K562 (cell line): ENCODE measurements at regions not wholly inside any gene's neighbourhood (a gene's known extent, or its start where the extent isn't known, plus 50 kb on each side); places are given as distances from the start of the nearest gene placed in this dataset.

Experiments
- ATF3 ChIP-seq, 2 experiments: fragments of 450-650 bp in 1 of 2; sonication (generic) in 1 of 2; formaldehyde crosslinking in 1 of 2; IDR thresholded peaks in 1 of 2; conservative IDR thresholded peaks in 1 of 2; 2 replicates each; pipeline versions ENCODE4 v1.6.1 to v1.8.1; 2016 to 2023; ENCODE audit warnings: mild to moderate bottlenecking in 2 of 2, moderate library complexity in 2 of 2, inconsistent platforms in 1 of 2, missing genetic modification reagents in 1 of 2
- CLOCK ChIP-seq: fragments of 250-450 bp; sonication (Bioruptor Pico); IDR thresholded peaks from 2 replicates; pipeline ENCODE4 v1.4.0; 2020; ENCODE audit warnings: mild to moderate bottlenecking, moderate library complexity, borderline replicate concordance
- DEAF1 ChIP-seq: fragments of 450-650 bp; formaldehyde crosslinking; IDR thresholded peaks from 2 replicates; pipeline ENCODE4 v1.4.0; 2020; ENCODE audit warnings: mild to moderate bottlenecking, moderate library complexity
- FOSL1 ChIP-seq: fragments of 200-800 bp; sonication (Bioruptor generic); conservative IDR thresholded peaks from 2 replicates; pipeline ENCODE4 v1.6.1; 2016; ENCODE audit warnings: missing genetic modification characterization, missing compliant biosample characterization
- IRF1 ChIP-seq: sonication (generic); formaldehyde crosslinking; IDR thresholded peaks from 2 replicates; pipeline ENCODE4 v1.8.0; 2022; ENCODE audit warnings: missing genetic modification reagents, mild to moderate bottlenecking, borderline replicate concordance
- PHTF2 ChIP-seq: fragments of 250-450 bp; sonication (Bioruptor Pico); IDR thresholded peaks from 2 replicates; pipeline ENCODE4 v1.5.0; 2021; ENCODE audit warnings: mild to moderate bottlenecking
- RNF2 ChIP-seq: sonication (generic); IDR thresholded peaks from 2 replicates; pipeline ENCODE4 v1.6.1; 2016
- USF2 ChIP-seq: sonication (generic); formaldehyde crosslinking; IDR thresholded peaks from 2 replicates; pipeline ENCODE4 v1.5.0; 2020; ENCODE audit warnings: missing genetic modification reagents
- VEZF1 ChIP-seq: fragments of 200-800 bp; sonication (Bioruptor generic); IDR thresholded peaks from 2 replicates; pipeline ENCODE4 v1.6.1; 2017; ENCODE audit warnings: missing genetic modification characterization, missing compliant biosample characterization
- ZBTB5 ChIP-seq: fragments of 450-650 bp; IDR thresholded peaks from 2 replicates; pipeline ENCODE4 v1.6.1; 2017; ENCODE audit warnings: antibody characterized with exemption
- ZNF444 ChIP-seq: fragments of 250-450 bp; sonication (Bioruptor Pico); IDR thresholded peaks from 2 replicates; pipeline ENCODE4 v1.4.0; 2020; ENCODE audit warnings: mild to moderate bottlenecking, moderate library complexity

- TF ChIP-seq ATF3 (IDR thresholded peaks at IDR 0.05) (peak; percentile 53; the same call in 1 of the 2 replicates), ATF3 (CRISPR knock-in tag; conservative IDR thresholded peaks at IDR 0.05) (no peak), ZBTB5 (no peak), PHTF2 (CRISPR knock-in tag) (no peak), IRF1 (CRISPR knock-in tag) (no peak), USF2 (no peak), DEAF1 (CRISPR knock-in tag) (no peak), CLOCK (no peak), ZNF444 (CRISPR knock-in tag) (no peak), VEZF1 (CRISPR knock-in tag) (no peak), RNF2 (no peak), FOSL1 (peak; percentile 58; the same call in 1 of the 2 replicates)
These were observed 61.8 kb upstream of the SP4 start (continued) for GRCh38 chr7:21365866-21366624.
